ENCODE measurements at regions not wholly inside any gene's neighbourhood (a gene's known extent, or its start where the extent isn't known, plus 50 kb on each side); places are given as distances from the start of the nearest gene placed in this dataset.

DNA sequence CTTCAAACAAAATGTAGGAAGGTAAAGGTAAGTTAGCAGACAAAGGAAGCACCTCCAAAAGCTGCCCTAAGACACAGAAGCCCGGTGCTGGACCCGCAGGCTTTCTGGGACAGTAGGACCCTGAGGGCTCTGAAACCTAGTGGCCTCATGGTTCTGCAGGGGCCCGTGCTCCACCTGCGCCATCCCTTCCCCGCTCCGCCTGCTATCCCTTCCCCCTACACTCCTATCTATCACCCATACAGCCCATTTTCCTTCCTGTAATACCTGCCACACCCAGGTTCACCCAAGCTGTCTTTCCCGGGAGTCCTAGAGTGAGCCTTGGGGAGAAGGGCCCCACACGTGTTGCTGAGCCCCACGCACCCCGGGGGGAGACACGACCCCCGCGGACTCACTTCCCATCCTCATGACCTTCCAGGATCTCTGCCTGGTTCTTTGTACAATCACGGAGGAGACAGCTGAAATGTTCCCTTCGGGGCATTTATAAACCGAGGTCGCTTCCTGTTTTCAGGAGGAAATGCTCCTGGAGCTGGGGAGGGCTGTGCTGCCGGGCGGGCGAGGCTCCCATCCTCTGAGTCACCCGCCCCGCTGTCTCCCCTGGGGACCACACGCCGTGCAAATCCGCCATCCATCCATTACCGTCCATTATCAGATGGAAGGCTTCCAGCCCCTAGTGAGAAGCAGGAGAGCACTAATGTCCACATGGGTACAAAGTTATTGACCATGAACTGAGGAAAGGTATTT, 251.7 kb upstream of the PITRM1 start:
- in situ Hi-C loops (cut with MboI; ENCODE audit: low sequenced_read_pairs) (no loop called here), intact Hi-C loops (cut with micrococcal nuclease) (no loop called here), dilution Hi-C loops (cut with HindIII; ENCODE audit: low sequenced_read_pairs, unreplicated experiment) (no loop called here)
- H3K23ac ChIP-seq (ENCODE audit: low read depth, low read length), result no peak overlapping the region
- H2AFZ ChIP-seq (replicated peaks; ENCODE audit: low read length, poor library complexity), result peak overlapping the region; percentile 77
- ChIA-PET CTCF (interaction anchor here (0.6 to 1.1 kb wide), 2 partner anchors 11 to 90 kb away, joined by 4 read pairs; no protein-coding TSS in a partner anchor), POLR2A (ENCODE audit: unreplicated experiment) (interaction anchor here (0.6 kb wide), 2 partner anchors 73 to 1386 kb away, joined by 3 to 5 read pairs; no protein-coding TSS in a partner anchor)
- peak overlapping the region; percentile 47 for H4K91ac ChIP-seq (ENCODE audit: insufficient read depth, low read depth, low read length)
- H3K4me1 ChIP-seq (ENCODE audit: control insufficient read depth, insufficient read depth, low read length), result peaks cover 14% of the 10 kb centered on the region
- H3K9me3 ChIP-seq (ENCODE audit: control insufficient read depth, insufficient read depth, low read length), result no peaks in the 10 kb centered on the region
- ATAC-seq (ENCODE audit: low read depth) (no peak), DNase-seq (no peak)
- H4K8ac ChIP-seq (ENCODE audit: low read depth in 2 of 2, low read length in 2 of 2), result peak overlapping the region in 1 of 2 experiments; percentile 48; a peak in 1 of 4 replicates
- H4K5ac ChIP-seq (ENCODE audit: low read depth, low read length), result no peak overlapping the region
- H2BK5ac ChIP-seq (ENCODE audit: low read depth, low read length, poor library complexity, severe bottlenecking), result peak overlapping the region; percentile 13
- H4K20me1 ChIP-seq (ENCODE audit: insufficient read depth, low read length), result no peaks in the 10 kb centered on the region
- no peaks in the 10 kb centered on the region for H3K36me3 ChIP-seq (ENCODE audit: control insufficient read depth, insufficient read depth, low read length)
- no peak overlapping the region for H3K56ac ChIP-seq (ENCODE audit: extremely low read depth, insufficient read depth, low read length)
- H3K4ac ChIP-seq (ENCODE audit: low read depth, low read length), result peak overlapping the region; percentile 81
- H3K27ac ChIP-seq (ENCODE audit: insufficient read depth, low read length), result no peak overlapping the region
- H3K4me2 ChIP-seq (ENCODE audit: low read depth, low read length), result no peak overlapping the region
- no peaks in the 10 kb centered on the region for H3K79me1 ChIP-seq (ENCODE audit: low read depth in 1 of 2, low read length in 2 of 2)
- peak overlapping the region; percentile 4 for H2AK9ac ChIP-seq (replicated peaks; ENCODE audit: low read depth, low read length, poor library complexity)
- peak overlapping the region; percentile 45; the same call in 1 of the 3 replicates for H2BK15ac ChIP-seq (ENCODE audit: low read depth, low read length)
- H2BK120ac ChIP-seq (ENCODE audit: low read depth, low read length), result peak overlapping the region; percentile 77
- no peak overlapping the region for H3K9ac ChIP-seq (ENCODE audit: low read depth, low read length)
- WGBS, 2 experiments (ENCODE audit: extremely low coverage in 2 of 2, insufficient read length in 1 of 2), result 100% methylated on average over 2 of the region's 26 CpGs; no CpG with 5 or more reads in 1 of the 2 experiments
- TF ChIP-seq CHD1 (IDR thresholded peaks at IDR 0.05; ENCODE audit: low read depth, low read length), result no peak
- H3K4me3 ChIP-seq (ENCODE audit: insufficient read depth, low read depth, low read length), result no peak overlapping the region
- peaks cover 10% of the 10 kb centered on the region; the same call in 1 of the 2 replicates for H3K9me1 ChIP-seq (ENCODE audit: insufficient read depth, low read length)
- no TSS peak for BruUV-seq (replicated peaks)
- peak overlapping the region; percentile 56 for H2AK5ac ChIP-seq (ENCODE audit: low read depth, low read length)
- H3K27me3 ChIP-seq (ENCODE audit: control insufficient read depth, insufficient read depth, low read length), result no peaks in the 10 kb centered on the region
- 0 out of 2 replicates have a peak overlapping the region, but pooled peaks have one; percentile 39 for H3K14ac ChIP-seq (replicated peaks; ENCODE audit: low read depth, low read length)
- H2BK20ac ChIP-seq (ENCODE audit: low read depth, low read length), result peak overlapping the region; percentile 71
- H3K18ac ChIP-seq (ENCODE audit: low read depth, low read length), result no peak overlapping the region
